PC-9 (cell line): ENCODE measurements at regions not wholly inside any gene's neighbourhood (a gene's known extent, or its start where the extent isn't known, plus 50 kb on each side); places are given as distances from the start of the nearest gene placed in this dataset.

ENCODE experiments used
- EZH2 ChIP-seq: fragments of 200-600 bp; sonication (generic); IDR thresholded peaks from 2 replicates; pipeline ENCODE4 v1.8.0; 2017; ENCODE audit warnings: antibody characterized with exemption, low read depth
- TF ChIP-seq, protein P1 (sequence below): fragments of 200-600 bp; sonication (generic); conservative IDR thresholded peaks from 2 replicates; pipeline ENCODE4 v1.6.1; 2017; ENCODE audit warnings: mixed run types, antibody characterized with exemption, mild to moderate bottlenecking, moderate library complexity

DNA sequence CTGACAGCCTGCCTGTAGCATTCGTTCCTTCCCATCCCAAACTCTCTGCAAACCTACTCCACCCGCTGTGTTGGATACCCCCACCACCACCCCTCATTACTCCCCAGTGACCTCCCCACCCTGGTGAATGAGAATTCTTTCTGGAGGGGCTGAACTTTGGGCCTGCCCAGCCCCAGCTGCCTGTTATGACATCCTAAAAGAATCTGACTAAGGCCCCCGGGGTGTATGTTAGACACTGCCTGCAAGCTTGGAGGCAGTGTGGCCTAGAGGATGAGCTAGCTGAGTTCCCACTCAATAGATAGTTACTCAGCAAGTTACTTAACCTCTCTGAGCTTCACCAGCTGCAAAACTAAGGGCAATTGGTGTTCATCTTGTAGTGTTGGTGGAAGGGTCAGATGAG lies 110.2 kb upstream of the FGGY start:
- TF ChIP-seq, protein P1, sequence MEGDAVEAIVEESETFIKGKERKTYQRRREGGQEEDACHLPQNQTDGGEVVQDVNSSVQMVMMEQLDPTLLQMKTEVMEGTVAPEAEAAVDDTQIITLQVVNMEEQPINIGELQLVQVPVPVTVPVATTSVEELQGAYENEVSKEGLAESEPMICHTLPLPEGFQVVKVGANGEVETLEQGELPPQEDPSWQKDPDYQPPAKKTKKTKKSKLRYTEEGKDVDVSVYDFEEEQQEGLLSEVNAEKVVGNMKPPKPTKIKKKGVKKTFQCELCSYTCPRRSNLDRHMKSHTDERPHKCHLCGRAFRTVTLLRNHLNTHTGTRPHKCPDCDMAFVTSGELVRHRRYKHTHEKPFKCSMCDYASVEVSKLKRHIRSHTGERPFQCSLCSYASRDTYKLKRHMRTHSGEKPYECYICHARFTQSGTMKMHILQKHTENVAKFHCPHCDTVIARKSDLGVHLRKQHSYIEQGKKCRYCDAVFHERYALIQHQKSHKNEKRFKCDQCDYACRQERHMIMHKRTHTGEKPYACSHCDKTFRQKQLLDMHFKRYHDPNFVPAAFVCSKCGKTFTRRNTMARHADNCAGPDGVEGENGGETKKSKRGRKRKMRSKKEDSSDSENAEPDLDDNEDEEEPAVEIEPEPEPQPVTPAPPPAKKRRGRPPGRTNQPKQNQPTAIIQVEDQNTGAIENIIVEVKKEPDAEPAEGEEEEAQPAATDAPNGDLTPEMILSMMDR: no peak
- TF ChIP-seq EZH2: no peak
